H1 (cell line): ENCODE measurements at regions not wholly inside any gene's neighbourhood (a gene's known extent, or its start where the extent isn't known, plus 50 kb on each side); places are given as distances from the start of the nearest gene placed in this dataset.
A peak's percentile ranks its signal among the peaks of the same experiment; 100 is the strongest.

Source experiments
- BACH1 ChIP-seq: IDR thresholded peaks from 2 replicates; pipeline ENCODE4 v1.6.1; 2012; ENCODE audit warnings: low read length, improper control_type of control experiment
- FOSL1 ChIP-seq: IDR thresholded peaks from 2 replicates; pipeline ENCODE4 v1.6.1; 2011; ENCODE audit warnings: mild to moderate bottlenecking, low read depth, low read length, moderate library complexity; ENCODE audit not compliant: insufficient read depth
- GABPA ChIP-seq: IDR thresholded peaks from 2 replicates; pipeline ENCODE4 v1.6.1; 2011; ENCODE audit warnings: mild to moderate bottlenecking, low read length, moderate library complexity, borderline replicate concordance; ENCODE audit not compliant: insufficient read depth
- HDAC6 ChIP-seq: IDR thresholded peaks from one replicate; pipeline ENCODE4 v1.7.1; 2012; ENCODE audit warnings: low read depth, mild to moderate bottlenecking, inconsistent platforms, low read length, moderate library complexity
- MAFK ChIP-seq: IDR thresholded peaks from 2 replicates; pipeline ENCODE4 v1.6.1; 2012; ENCODE audit warnings: low read depth, mild to moderate bottlenecking, improper control_type of control experiment, low read length
- TF ChIP-seq, protein P1 (sequence below): fragments of 300-600 bp; sonication (generic); IDR thresholded peaks from 2 replicates; pipeline ENCODE4 v1.7.1; 2012; ENCODE audit warnings: low read length, moderate library complexity, mild to moderate bottlenecking, inconsistent platforms; ENCODE audit not compliant: insufficient replicate concordance

DNA sequence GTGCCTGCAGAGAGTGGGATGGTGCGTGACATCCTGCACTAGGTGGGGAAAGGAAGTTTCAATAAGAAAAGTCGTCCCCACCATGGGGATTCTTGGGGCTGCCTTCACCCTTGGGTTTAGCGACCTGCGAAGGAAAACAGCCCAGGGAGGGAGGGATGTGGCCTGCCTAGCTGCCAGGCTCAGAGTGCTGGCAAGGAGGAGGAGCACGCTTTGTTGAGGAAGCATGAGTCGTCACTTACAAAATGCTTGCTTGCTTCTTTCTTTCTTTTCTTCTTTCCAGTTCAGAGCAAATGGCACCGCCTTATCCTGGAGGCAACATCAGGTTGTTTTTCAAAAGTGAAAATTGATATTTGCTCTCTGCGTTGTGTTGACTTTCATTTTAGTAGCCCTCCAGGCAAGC is 123.2 kb downstream of the TFAP2C start (continued):
- TF ChIP-seq, protein P1, sequence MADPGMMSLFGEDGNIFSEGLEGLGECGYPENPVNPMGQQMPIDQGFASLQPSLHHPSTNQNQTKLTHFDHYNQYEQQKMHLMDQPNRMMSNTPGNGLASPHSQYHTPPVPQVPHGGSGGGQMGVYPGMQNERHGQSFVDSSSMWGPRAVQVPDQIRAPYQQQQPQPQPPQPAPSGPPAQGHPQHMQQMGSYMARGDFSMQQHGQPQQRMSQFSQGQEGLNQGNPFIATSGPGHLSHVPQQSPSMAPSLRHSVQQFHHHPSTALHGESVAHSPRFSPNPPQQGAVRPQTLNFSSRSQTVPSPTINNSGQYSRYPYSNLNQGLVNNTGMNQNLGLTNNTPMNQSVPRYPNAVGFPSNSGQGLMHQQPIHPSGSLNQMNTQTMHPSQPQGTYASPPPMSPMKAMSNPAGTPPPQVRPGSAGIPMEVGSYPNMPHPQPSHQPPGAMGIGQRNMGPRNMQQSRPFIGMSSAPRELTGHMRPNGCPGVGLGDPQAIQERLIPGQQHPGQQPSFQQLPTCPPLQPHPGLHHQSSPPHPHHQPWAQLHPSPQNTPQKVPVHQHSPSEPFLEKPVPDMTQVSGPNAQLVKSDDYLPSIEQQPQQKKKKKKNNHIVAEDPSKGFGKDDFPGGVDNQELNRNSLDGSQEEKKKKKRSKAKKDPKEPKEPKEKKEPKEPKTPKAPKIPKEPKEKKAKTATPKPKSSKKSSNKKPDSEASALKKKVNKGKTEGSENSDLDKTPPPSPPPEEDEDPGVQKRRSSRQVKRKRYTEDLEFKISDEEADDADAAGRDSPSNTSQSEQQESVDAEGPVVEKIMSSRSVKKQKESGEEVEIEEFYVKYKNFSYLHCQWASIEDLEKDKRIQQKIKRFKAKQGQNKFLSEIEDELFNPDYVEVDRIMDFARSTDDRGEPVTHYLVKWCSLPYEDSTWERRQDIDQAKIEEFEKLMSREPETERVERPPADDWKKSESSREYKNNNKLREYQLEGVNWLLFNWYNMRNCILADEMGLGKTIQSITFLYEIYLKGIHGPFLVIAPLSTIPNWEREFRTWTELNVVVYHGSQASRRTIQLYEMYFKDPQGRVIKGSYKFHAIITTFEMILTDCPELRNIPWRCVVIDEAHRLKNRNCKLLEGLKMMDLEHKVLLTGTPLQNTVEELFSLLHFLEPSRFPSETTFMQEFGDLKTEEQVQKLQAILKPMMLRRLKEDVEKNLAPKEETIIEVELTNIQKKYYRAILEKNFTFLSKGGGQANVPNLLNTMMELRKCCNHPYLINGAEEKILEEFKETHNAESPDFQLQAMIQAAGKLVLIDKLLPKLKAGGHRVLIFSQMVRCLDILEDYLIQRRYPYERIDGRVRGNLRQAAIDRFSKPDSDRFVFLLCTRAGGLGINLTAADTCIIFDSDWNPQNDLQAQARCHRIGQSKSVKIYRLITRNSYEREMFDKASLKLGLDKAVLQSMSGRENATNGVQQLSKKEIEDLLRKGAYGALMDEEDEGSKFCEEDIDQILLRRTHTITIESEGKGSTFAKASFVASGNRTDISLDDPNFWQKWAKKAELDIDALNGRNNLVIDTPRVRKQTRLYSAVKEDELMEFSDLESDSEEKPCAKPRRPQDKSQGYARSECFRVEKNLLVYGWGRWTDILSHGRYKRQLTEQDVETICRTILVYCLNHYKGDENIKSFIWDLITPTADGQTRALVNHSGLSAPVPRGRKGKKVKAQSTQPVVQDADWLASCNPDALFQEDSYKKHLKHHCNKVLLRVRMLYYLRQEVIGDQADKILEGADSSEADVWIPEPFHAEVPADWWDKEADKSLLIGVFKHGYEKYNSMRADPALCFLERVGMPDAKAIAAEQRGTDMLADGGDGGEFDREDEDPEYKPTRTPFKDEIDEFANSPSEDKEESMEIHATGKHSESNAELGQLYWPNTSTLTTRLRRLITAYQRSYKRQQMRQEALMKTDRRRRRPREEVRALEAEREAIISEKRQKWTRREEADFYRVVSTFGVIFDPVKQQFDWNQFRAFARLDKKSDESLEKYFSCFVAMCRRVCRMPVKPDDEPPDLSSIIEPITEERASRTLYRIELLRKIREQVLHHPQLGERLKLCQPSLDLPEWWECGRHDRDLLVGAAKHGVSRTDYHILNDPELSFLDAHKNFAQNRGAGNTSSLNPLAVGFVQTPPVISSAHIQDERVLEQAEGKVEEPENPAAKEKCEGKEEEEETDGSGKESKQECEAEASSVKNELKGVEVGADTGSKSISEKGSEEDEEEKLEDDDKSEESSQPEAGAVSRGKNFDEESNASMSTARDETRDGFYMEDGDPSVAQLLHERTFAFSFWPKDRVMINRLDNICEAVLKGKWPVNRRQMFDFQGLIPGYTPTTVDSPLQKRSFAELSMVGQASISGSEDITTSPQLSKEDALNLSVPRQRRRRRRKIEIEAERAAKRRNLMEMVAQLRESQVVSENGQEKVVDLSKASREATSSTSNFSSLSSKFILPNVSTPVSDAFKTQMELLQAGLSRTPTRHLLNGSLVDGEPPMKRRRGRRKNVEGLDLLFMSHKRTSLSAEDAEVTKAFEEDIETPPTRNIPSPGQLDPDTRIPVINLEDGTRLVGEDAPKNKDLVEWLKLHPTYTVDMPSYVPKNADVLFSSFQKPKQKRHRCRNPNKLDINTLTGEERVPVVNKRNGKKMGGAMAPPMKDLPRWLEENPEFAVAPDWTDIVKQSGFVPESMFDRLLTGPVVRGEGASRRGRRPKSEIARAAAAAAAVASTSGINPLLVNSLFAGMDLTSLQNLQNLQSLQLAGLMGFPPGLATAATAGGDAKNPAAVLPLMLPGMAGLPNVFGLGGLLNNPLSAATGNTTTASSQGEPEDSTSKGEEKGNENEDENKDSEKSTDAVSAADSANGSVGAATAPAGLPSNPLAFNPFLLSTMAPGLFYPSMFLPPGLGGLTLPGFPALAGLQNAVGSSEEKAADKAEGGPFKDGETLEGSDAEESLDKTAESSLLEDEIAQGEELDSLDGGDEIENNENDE = no peak
- TF ChIP-seq HDAC6 (no peak), MAFK (0 out of 2 replicates have a peak, but pooled peaks have one; percentile 17), FOSL1 (no peak), BACH1 (peak; percentile 45; the same call in 1 of the 2 replicates), GABPA (no peak)
